WTC11 (cell line): ENCODE measurements at regions not wholly inside any gene's neighbourhood (a gene's known extent, or its start where the extent isn't known, plus 50 kb on each side); places are given as distances from the start of the nearest gene placed in this dataset.

Source experiments
- ATF2 ChIP-seq: sonication (generic); formaldehyde crosslinking; IDR thresholded peaks from 2 replicates; pipeline ENCODE4 v1.8.1; 2022; ENCODE audit warnings: low read depth, missing genetic modification reagents, borderline replicate concordance
- FOXJ3 ChIP-seq: sonication (generic); formaldehyde crosslinking; IDR thresholded peaks from 2 replicates; pipeline ENCODE4 v1.9.0; 2021; ENCODE audit warnings: missing genetic modification reagents, mild to moderate bottlenecking, borderline replicate concordance
- MXD4 ChIP-seq: fragments of 250-450 bp; sonication (Bioruptor Pico); IDR thresholded peaks from 2 replicates; pipeline ENCODE4 v1.8.0; 2021; ENCODE audit warnings: mild to moderate bottlenecking, moderate library complexity, borderline replicate concordance
- ZNF121 ChIP-seq: sonication (generic); formaldehyde crosslinking; IDR thresholded peaks from 2 replicates; pipeline ENCODE4 v1.8.0; 2023; ENCODE audit warnings: missing genetic modification reagents
- ZNF532 ChIP-seq: fragments of 250-450 bp; sonication (Bioruptor Pico); IDR thresholded peaks from 2 replicates; pipeline ENCODE4 v1.9.0; 2021; ENCODE audit warnings: mild to moderate bottlenecking, borderline replicate concordance
- TF ChIP-seq, protein P1 (sequence below): fragments of 200-600 bp; IDR thresholded peaks from 2 replicates; pipeline ENCODE4 v1.8.0; 2022; ENCODE audit warnings: antibody characterized with exemption
- TF ChIP-seq, protein P2 (sequence below): sonication (generic); formaldehyde crosslinking; IDR thresholded peaks from 2 replicates; pipeline ENCODE4 v1.8.0; 2022; ENCODE audit warnings: mild to moderate bottlenecking, missing genetic modification reagents
- TF ChIP-seq, protein P3 (sequence below): sonication (generic); formaldehyde crosslinking; IDR thresholded peaks from 2 replicates; pipeline ENCODE4 v1.8.0; 2022; ENCODE audit warnings: mild to moderate bottlenecking, missing genetic modification reagents

DNA sequence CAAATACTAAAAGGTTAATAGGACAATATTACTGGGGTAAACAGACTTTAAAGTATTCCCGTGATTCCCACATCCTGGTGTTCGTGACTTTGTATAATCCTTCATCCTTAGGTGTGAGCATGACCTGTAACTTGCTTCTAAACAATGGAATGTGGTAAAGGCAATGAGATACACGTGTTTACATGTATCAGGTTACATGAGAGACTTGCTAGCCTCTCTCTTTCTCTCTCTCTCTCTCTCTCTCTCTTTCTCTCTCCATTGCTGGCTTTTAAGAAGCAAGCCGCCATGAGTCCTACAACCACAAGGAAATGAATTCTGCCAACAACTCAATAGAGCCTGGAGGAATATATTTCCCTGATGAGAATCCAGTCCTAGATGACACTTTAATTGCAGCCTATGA lies 83.9 kb upstream of the LGSN start:
- TF ChIP-seq, protein P1, sequence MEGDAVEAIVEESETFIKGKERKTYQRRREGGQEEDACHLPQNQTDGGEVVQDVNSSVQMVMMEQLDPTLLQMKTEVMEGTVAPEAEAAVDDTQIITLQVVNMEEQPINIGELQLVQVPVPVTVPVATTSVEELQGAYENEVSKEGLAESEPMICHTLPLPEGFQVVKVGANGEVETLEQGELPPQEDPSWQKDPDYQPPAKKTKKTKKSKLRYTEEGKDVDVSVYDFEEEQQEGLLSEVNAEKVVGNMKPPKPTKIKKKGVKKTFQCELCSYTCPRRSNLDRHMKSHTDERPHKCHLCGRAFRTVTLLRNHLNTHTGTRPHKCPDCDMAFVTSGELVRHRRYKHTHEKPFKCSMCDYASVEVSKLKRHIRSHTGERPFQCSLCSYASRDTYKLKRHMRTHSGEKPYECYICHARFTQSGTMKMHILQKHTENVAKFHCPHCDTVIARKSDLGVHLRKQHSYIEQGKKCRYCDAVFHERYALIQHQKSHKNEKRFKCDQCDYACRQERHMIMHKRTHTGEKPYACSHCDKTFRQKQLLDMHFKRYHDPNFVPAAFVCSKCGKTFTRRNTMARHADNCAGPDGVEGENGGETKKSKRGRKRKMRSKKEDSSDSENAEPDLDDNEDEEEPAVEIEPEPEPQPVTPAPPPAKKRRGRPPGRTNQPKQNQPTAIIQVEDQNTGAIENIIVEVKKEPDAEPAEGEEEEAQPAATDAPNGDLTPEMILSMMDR, result no peak
- TF ChIP-seq ZNF532 (no peak), FOXJ3 (CRISPR knock-in tag) (no peak), MXD4 (no peak), ZNF121 (no peak), ATF2 (no peak)
- TF ChIP-seq, protein P2, sequence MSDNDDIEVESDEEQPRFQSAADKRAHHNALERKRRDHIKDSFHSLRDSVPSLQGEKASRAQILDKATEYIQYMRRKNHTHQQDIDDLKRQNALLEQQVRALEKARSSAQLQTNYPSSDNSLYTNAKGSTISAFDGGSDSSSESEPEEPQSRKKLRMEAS, result no peak
- TF ChIP-seq, protein P3, sequence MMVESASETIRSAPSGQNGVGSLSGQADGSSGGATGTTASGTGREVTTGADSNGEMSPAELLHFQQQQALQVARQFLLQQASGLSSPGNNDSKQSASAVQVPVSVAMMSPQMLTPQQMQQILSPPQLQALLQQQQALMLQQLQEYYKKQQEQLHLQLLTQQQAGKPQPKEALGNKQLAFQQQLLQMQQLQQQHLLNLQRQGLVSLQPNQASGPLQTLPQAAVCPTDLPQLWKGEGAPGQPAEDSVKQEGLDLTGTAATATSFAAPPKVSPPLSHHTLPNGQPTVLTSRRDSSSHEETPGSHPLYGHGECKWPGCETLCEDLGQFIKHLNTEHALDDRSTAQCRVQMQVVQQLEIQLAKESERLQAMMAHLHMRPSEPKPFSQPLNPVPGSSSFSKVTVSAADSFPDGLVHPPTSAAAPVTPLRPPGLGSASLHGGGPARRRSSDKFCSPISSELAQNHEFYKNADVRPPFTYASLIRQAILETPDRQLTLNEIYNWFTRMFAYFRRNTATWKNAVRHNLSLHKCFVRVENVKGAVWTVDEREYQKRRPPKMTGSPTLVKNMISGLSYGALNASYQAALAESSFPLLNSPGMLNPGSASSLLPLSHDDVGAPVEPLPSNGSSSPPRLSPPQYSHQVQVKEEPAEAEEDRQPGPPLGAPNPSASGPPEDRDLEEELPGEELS (CRISPR knock-in tag), result no peak
